ENCODE measurements at regions not wholly inside any gene's neighbourhood (a gene's known extent, or its start where the extent isn't known, plus 50 kb on each side); places are given as distances from the start of the nearest gene placed in this dataset.

DNA sequence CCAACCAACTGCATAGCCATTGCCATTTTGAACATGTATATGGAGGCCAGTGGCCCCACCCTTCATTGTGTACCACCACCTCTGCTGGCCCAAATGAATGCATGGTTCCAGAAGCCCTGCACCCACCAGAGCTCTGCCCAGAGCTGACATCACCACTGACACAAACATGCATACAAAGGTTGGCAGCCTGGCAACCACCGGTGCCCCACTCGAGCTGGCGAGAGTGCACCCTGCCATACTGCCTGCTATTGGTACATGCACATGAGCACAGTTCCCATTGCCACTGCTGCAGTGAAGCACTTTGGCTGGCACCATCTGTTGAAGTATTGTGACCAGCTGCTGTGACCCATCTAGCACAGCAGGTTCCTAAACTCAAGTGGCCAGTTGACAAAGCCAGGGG, 1564.9 kb downstream of the OLFM4 start:
- peaks cover 0 to 7% (median 0%) of the 10 kb centered on the region in 4 donors for H3K9me3 ChIP-seq (ENCODE audit: control insufficient read depth in 4 of 4, insufficient read depth in 3 of 4, low read length in 3 of 4)
- H3K27ac ChIP-seq (ENCODE audit: low read depth in 1 of 2, low read length in 1 of 2) = no peak overlapping the region
- no peak for ATAC-seq (ENCODE audit: insufficient read depth, low FRiP score)
- no peak overlapping the region for H3K9ac ChIP-seq (ENCODE audit: insufficient read depth in 1 of 2, low read length in 2 of 2)
- no peak for DNase-seq
- H3K4me3 ChIP-seq = no peak overlapping the region
- WGBS, 2 donors = 96 to 100% methylated on average over 3 of the region's 3 CpGs
- no peaks in the 10 kb centered on the region for H3K4me1 ChIP-seq (ENCODE audit: control insufficient read depth in 5 of 5, insufficient read depth in 5 of 5, low read length in 5 of 5)
- TF ChIP-seq, protein P1, sequence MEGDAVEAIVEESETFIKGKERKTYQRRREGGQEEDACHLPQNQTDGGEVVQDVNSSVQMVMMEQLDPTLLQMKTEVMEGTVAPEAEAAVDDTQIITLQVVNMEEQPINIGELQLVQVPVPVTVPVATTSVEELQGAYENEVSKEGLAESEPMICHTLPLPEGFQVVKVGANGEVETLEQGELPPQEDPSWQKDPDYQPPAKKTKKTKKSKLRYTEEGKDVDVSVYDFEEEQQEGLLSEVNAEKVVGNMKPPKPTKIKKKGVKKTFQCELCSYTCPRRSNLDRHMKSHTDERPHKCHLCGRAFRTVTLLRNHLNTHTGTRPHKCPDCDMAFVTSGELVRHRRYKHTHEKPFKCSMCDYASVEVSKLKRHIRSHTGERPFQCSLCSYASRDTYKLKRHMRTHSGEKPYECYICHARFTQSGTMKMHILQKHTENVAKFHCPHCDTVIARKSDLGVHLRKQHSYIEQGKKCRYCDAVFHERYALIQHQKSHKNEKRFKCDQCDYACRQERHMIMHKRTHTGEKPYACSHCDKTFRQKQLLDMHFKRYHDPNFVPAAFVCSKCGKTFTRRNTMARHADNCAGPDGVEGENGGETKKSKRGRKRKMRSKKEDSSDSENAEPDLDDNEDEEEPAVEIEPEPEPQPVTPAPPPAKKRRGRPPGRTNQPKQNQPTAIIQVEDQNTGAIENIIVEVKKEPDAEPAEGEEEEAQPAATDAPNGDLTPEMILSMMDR (IDR thresholded peaks at IDR 0.05; ENCODE audit: control extremely low read depth, extremely low read depth) = no peak
- no peaks in the 10 kb centered on the region for H3K27me3 ChIP-seq (ENCODE audit: control insufficient read depth in 3 of 3, insufficient read depth in 3 of 3, low read length in 2 of 3)
- no peaks in the 10 kb centered on the region for H3K36me3 ChIP-seq (ENCODE audit: control insufficient read depth in 4 of 4, insufficient read depth in 4 of 4, low read length in 4 of 4)

DNA sequence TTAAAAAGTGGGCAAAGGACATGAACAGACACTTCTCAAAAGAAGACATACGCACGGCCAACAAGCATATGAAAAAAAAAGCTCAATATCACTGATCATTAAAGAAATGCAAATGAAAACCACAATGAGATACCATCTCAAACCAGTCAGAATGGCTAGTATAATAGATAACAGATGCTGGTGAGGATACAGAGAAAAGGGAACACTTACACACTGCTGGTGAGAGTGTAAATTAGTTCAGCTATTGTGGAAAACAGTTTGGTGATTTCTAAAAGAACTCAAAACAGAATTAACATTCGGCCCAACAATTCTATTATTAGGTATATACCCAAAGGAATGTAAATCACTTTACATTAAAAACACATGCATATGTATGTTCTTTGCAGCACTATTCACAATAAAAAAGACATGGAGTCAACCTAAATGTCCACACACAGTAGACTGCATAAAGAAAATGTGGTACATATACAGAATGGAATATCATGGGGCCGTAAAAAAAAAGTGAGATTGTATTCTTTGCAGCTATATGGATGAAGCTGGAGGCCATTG, 1569.0 kb downstream of the OLFM4 start:
- TF ChIP-seq, protein P1 (IDR thresholded peaks at IDR 0.05; ENCODE audit: control extremely low read depth, extremely low read depth) = no peak
- 88 to 89% methylated on average over 4 of the region's 4 CpGs for WGBS, 2 donors
- no peak overlapping the region for H3K4me3 ChIP-seq
- H3K36me3 ChIP-seq (ENCODE audit: control insufficient read depth in 4 of 4, insufficient read depth in 4 of 4, low read length in 4 of 4) = no peaks in the 10 kb centered on the region
- DNase-seq = no peak
- no peak overlapping the region for H3K9ac ChIP-seq (ENCODE audit: insufficient read depth in 1 of 2, low read length in 2 of 2)
- H3K27me3 ChIP-seq (ENCODE audit: control insufficient read depth in 3 of 3, insufficient read depth in 3 of 3, low read length in 2 of 3) = no peaks in the 10 kb centered on the region
- H3K9me3 ChIP-seq (ENCODE audit: control insufficient read depth in 4 of 4, insufficient read depth in 3 of 4, low read length in 3 of 4) = peaks cover 0 to 5% (median 0%) of the 10 kb centered on the region in 4 donors
- H3K4me1 ChIP-seq (ENCODE audit: control insufficient read depth in 5 of 5, insufficient read depth in 5 of 5, low read length in 5 of 5) = no peaks in the 10 kb centered on the region
- ATAC-seq (ENCODE audit: insufficient read depth, low FRiP score) = no peak
- H3K27ac ChIP-seq (ENCODE audit: low read depth in 1 of 2, low read length in 1 of 2) = no peak overlapping the region

DNA sequence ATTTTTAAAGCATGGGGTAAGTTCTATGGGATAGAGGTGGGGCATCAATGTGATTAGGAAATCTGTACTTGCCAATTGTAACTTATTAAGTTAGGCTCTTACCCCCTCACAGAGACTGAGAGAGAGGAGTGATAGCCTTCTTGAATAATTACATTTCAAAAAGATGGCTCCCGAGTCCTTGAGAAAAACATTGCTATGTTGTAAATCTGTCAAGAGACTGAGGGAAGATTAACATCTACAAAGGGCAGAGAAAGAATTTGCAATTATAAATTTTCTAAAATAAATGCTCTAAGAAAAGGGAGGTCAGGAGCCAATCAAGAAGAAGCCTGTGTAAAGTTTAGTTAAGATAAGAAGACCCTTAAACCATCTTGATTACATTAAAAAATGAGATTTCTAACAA, 1570.8 kb downstream of the OLFM4 start:
- H3K36me3 ChIP-seq (ENCODE audit: control insufficient read depth in 4 of 4, insufficient read depth in 4 of 4, low read length in 4 of 4) = no peaks in the 10 kb centered on the region
- WGBS, 2 donors = 13 to 19% methylated on average over 1 of the region's 1 CpG
- TF ChIP-seq, protein P1 (IDR thresholded peaks at IDR 0.05; ENCODE audit: control extremely low read depth, extremely low read depth) = no peak

DNA sequence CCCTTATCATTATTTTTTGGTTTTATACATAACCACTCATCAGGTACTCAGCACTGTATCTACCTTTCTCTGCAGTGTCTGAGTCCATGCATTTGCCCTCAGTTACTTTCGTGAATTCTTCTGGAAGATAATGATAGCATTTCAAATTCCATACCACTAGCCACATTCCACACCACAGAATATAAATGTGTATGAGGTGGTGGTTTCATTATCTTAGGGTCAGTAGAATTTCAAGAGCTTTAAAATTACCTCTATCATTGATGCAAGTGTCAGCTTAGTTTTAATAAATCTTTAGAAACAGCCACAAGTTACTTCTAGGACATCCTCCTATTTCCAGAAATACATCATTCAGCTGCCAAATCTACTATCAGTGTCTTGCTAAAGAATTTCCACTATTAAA, 1578.3 kb downstream of the OLFM4 start:
- TF ChIP-seq, protein P1 (IDR thresholded peaks at IDR 0.05; ENCODE audit: control extremely low read depth, extremely low read depth) = no peak
- Histone ChIP-seq H3K9ac (ENCODE audit: insufficient read depth in 1 of 2, low read length in 2 of 2) (no peak overlapping the region), H3K4me1 (ENCODE audit: control insufficient read depth in 5 of 5, insufficient read depth in 5 of 5, low read length in 5 of 5) (no peaks in the 10 kb centered on the region), H3K9me3 (ENCODE audit: control insufficient read depth in 4 of 4, insufficient read depth in 3 of 4, low read length in 3 of 4) (no peaks in the 10 kb centered on the region), H3K36me3 (ENCODE audit: control insufficient read depth in 4 of 4, insufficient read depth in 4 of 4, low read length in 4 of 4) (no peaks in the 10 kb centered on the region), H3K27me3 (ENCODE audit: control insufficient read depth in 3 of 3, insufficient read depth in 3 of 3, low read length in 2 of 3) (no peaks in the 10 kb centered on the region), H3K27ac (ENCODE audit: low read depth in 1 of 2, low read length in 1 of 2) (no peak overlapping the region), H3K4me3 (no peak overlapping the region)
- WGBS, 2 donors = 58 to 71% methylated on average over 1 of the region's 1 CpG
- no peak for DNase-seq
- ATAC-seq (ENCODE audit: insufficient read depth, low FRiP score) = no peak

More for the DNA sequence above, 1570.8 kb downstream of the OLFM4 start:
- H3K4me1 ChIP-seq (ENCODE audit: control insufficient read depth in 5 of 5, insufficient read depth in 5 of 5, low read length in 5 of 5) = no peaks in the 10 kb centered on the region
- ATAC-seq (ENCODE audit: insufficient read depth, low FRiP score) = no peak
- DNase-seq = no peak
- no peak overlapping the region for H3K4me3 ChIP-seq
- H3K27me3 ChIP-seq (ENCODE audit: control insufficient read depth in 3 of 3, insufficient read depth in 3 of 3, low read length in 2 of 3) = no peaks in the 10 kb centered on the region
- H3K9me3 ChIP-seq (ENCODE audit: control insufficient read depth in 4 of 4, insufficient read depth in 3 of 4, low read length in 3 of 4) = no peaks in the 10 kb centered on the region
- no peak overlapping the region for H3K9ac ChIP-seq (ENCODE audit: insufficient read depth in 1 of 2, low read length in 2 of 2)
- H3K27ac ChIP-seq (ENCODE audit: low read depth in 1 of 2, low read length in 1 of 2) = no peak overlapping the region

All from lung (tissue), 11 donors.